HFF-Myc (cell line): ENCODE measurements at regions not wholly inside any gene's neighbourhood (a gene's known extent, or its start where the extent isn't known, plus 50 kb on each side); places are given as distances from the start of the nearest gene placed in this dataset.
"Not testable (repeated sequence)": the region's sequence is repeated elsewhere in the genome, so short reads cannot be mapped to it uniquely, and the experiment has no call there.

Experiments used
- DNase-seq: peaks from one replicate; pipeline ENCODE4 v3.0.0-alpha.2; 2011; ENCODE audit warnings: low read depth; ENCODE audit errors: extremely low read depth
- H3K4me3 ChIP-seq: replicated peaks from 2 replicates; pipeline ENCODE4 v1.5.1; 2011; ENCODE audit warnings: low read depth, mild to moderate bottlenecking, control low read depth, low read length
- CTCF ChIP-seq: IDR thresholded peaks from 2 replicates; pipeline ENCODE4 v1.5.1; 2012; ENCODE audit warnings: mild to moderate bottlenecking, low read depth, low read length, control low read depth; ENCODE audit errors: missing control alignments

- no peak for DNase-seq
- H3K4me3 ChIP-seq: no peak overlapping the region
- TF ChIP-seq CTCF: no peak
Observed at GRCh38 chr2:234795272-234795920, 156.4 kb upstream of the SH3BP4 start.

DNA sequence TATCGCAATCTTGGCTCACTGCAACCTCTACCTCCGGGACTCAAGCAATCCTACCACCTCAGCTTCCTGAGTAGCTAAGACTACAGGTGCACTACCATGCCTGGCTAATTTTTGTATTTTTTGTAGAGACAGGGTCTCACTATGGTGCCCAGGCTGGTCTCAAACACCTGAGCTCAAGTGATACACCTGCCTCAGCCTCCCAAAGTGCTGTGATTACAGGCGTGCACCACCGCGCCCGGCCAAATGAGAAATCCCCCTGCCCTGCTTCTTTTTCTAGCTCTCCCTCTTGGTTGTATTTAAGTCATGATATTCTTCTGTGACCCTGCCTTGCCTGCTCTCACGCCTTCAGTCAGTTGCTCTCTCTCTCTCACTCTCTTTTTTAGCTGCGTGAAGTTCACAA is 157.0 kb upstream of the SH3BP4 start:
- no peak for TF ChIP-seq CTCF
- H3K4me3 ChIP-seq: no peak overlapping the region
- DNase-seq: no peak

DNA sequence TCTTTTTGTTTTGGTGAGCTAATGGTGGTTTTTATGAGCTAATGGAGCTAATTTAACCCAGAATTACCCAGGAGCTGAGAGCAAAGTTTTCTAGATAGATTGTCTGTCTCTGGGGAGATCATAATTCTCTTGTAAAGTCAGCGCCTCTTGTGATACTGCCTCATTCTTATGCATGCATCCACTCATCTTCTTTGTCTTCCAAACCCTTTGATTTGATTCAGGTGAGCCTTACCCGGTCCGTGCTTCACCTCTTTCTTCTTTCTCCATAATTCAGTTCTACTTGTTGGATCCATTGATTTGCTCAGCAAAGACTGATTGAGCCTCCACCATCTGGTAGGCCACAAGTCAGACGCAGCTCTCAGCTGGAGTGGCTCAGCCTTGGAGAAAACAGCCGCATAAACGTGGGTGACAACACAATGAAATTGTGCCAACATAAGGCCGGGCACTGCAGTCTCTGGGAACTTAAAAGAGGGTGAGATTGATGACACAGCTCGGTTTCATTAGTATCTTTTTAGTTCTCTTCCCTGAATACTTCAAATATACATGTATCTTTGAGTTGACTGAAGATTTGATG is 158.5 kb upstream of the SH3BP4 start:
- no peak for TF ChIP-seq CTCF

DNA sequence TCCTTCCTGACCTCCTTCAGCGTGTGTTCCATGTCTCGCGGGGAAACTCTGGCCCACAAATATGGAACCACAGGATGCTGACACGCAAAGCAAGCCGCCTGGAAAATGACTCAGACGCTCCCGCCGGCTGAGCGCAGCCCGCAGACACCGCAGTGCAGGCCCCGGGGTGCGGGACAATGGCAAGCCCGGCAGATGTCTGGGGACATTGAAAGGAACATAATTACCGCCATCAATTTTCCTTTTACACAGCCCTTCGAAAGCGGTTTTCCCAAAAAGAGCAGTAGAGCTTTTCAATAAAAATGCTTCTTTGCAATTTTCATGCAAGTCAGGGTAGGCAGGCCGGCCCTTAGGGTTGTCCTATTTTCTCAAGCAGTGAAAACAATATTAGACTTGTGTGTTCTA is 159.2 kb upstream of the SH3BP4 start:
- H3K4me3 ChIP-seq: no peak overlapping the region
- no peak for DNase-seq
- TF ChIP-seq CTCF: no peak

More for the DNA sequence above, 158.5 kb upstream of the SH3BP4 start:
- DNase-seq: no peak
- H3K4me3 ChIP-seq: no peak overlapping the region

DNA sequence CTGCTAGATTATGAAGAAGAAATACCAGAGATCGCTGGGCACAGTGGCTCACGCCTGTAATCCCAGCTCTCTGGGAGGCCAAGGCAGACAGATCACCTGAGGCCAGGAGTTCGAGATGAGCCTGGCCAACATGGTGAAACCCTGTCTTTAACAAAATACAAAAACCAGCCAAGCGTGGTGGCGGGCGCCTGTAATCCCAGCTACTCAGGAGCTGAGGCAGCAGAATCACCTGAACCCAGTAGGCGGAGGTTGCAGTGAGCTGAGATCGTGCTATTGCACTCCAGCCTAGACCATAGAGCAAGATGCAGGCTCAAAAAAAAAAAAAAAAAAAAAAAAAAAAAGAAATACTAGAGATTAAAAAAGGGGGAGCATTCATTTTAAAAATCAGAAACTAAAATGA is 159.7 kb upstream of the SH3BP4 start:
- not testable (repeated sequence) for DNase-seq, H3K4me3 ChIP-seq

GRCh38 chr2:234790380-234790779 is 161.4 kb upstream of the SH3BP4 start:
- TF ChIP-seq CTCF: no peak
- DNase-seq: no peak
- H3K4me3 ChIP-seq: no peak overlapping the region

DNA sequence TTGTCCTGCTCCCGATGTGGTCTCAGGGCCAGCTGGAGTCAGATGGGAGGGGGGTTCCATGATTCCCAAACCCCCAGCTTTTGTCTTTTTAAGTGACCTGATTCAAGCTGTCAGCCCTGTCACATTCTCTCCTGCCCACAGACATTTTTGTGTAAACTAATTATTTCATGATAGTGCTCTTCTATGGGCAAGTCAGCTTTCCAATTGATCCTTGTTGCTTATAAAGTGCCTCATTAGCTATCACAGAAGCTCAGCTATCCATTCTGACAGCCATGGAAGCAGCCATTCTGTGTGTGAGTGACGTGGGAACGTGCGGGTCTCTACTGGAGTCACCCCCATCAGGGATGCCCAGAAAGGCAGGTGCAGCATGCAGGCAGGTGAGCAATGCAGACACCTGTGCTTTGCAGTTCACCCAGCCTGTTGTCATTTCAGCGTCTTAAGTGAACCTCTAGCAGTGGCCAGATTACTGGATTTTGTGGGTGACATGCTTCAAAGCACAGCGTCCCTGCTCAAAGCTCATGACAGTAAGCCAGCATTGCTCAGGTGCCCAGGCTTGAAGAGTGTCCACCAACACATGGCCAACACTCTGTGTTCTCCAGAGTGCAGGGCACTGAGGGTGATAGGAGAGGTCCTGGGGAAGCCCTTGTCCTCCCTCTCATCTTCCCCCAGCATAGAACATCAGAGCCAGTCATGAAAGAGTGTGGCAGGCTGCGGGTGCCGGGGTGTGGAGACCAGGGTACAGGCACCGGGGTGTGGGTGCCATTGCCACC is 162.1 kb upstream of the SH3BP4 start:
- DNase-seq: no peak
- H3K4me3 ChIP-seq: no peak overlapping the region
- TF ChIP-seq CTCF: no peak
